ENCODE measurements at regions not wholly inside any gene's neighbourhood (a gene's known extent, or its start where the extent isn't known, plus 50 kb on each side); places are given as distances from the start of the nearest gene placed in this dataset.
A peak's percentile ranks its signal among the peaks of the same experiment; 100 is the strongest.
"Not testable (repeated sequence)": the region's sequence is repeated elsewhere in the genome, so short reads cannot be mapped to it uniquely, and the experiment has no call there.

GRCh38 chr14:43735932-43736331 lies 771.2 kb downstream of the FSCB start (continued):
- TF ChIP-seq JUNB (IDR thresholded peaks at IDR 0.05; ENCODE audit: unreplicated experiment) (no peak), STAT1 (IDR thresholded peaks at IDR 0.05; ENCODE audit: unreplicated experiment) (no peak), EZH2phosphoT487 (IDR thresholded peaks at IDR 0.05; ENCODE audit: unreplicated experiment) (no peak)

- no peak overlapping the region for H3K27ac ChIP-seq (ENCODE audit: low read depth)
- no peak; the same call in 2 of the 3 replicates for ATAC-seq
These were observed 777.9 kb downstream of the FSCB start for GRCh38 chr14:43729143-43729542.

GRCh38 chr14:43706900-43707299 lies 800.2 kb downstream of the FSCB start:
- ATAC-seq, result no peak
- H3K27me3 Mint-ChIP-seq (ENCODE audit: insufficient read depth, low read depth, poor library complexity), result no peaks in the 10 kb centered on the region
- no peak overlapping the region for H3K4me3 ChIP-seq
- H3K36me3 ChIP-seq (ENCODE audit: insufficient read depth), result no peaks in the 10 kb centered on the region
- no peaks in the 10 kb centered on the region for H3K79me2 ChIP-seq (replicated peaks; ENCODE audit: insufficient read depth)
- no peaks in the 10 kb centered on the region for H3K27me3 ChIP-seq (ENCODE audit: insufficient read depth)
- H4K20me1 ChIP-seq (replicated peaks; ENCODE audit: insufficient read depth), result no peaks in the 10 kb centered on the region
- H3K4me1 Mint-ChIP-seq, result no peaks in the 10 kb centered on the region
- TF ChIP-seq CREB1 (CRISPR knock-in tag; IDR thresholded peaks at IDR 0.05; ENCODE audit: low read depth) (no peak), JUNB (IDR thresholded peaks at IDR 0.05; ENCODE audit: unreplicated experiment) (no peak), ZNF331 (CRISPR knock-in tag; IDR thresholded peaks at IDR 0.05; ENCODE audit: low read depth) (no peak)
- H3K4me2 ChIP-seq, result no peak overlapping the region
- no peak overlapping the region; the same call in 1 of the 2 replicates for H3K27ac Mint-ChIP-seq
- DNase-seq (ENCODE audit: low spot score), result no peak
- H3K9me2 ChIP-seq (ENCODE audit: insufficient read depth), result no peaks in the 10 kb centered on the region
- H3K4me3 Mint-ChIP-seq, result no peak overlapping the region
- H3K36me3 Mint-ChIP-seq (ENCODE audit: low read depth), result no peaks in the 10 kb centered on the region
- H3K27ac ChIP-seq (ENCODE audit: low read depth), result no peak overlapping the region
- H3K9me3 Mint-ChIP-seq, result no peaks in the 10 kb centered on the region; the same call in 2 of the 3 replicates
- no peaks in the 10 kb centered on the region for H3K4me1 ChIP-seq (ENCODE audit: insufficient read depth)
- no peaks in the 10 kb centered on the region for H3F3A ChIP-seq (replicated peaks; ENCODE audit: low read depth)
- H2AFZ ChIP-seq, result peak overlapping the region; percentile 1; the same call in 1 of the 2 replicates

More at GRCh38 chr14:43729143-43729542, 777.9 kb downstream of the FSCB start:
- Histone ChIP-seq H3K9me2 (ENCODE audit: insufficient read depth) (no peaks in the 10 kb centered on the region), H3K4me2 (no peak overlapping the region), H3K4me3 (no peak overlapping the region), H3K4me1 (ENCODE audit: insufficient read depth) (no peaks in the 10 kb centered on the region; the same call in 1 of the 2 replicates), H3F3A (replicated peaks; ENCODE audit: low read depth) (no peaks in the 10 kb centered on the region), H3K36me3 (ENCODE audit: insufficient read depth) (no peaks in the 10 kb centered on the region), H2AFZ (peak overlapping the region; percentile 33; the same call in 1 of the 2 replicates), H4K20me1 (replicated peaks; ENCODE audit: insufficient read depth) (no peaks in the 10 kb centered on the region), H3K27me3 (ENCODE audit: insufficient read depth) (no peaks in the 10 kb centered on the region), H3K79me2 (replicated peaks; ENCODE audit: insufficient read depth) (no peaks in the 10 kb centered on the region)
- no peaks in the 10 kb centered on the region for H3K36me3 Mint-ChIP-seq (ENCODE audit: low read depth)
- no peaks in the 10 kb centered on the region for H3K9me3 Mint-ChIP-seq
- no peak for DNase-seq (ENCODE audit: low spot score)
- TF ChIP-seq JUNB (IDR thresholded peaks at IDR 0.05; ENCODE audit: unreplicated experiment) (no peak), CREB1 (CRISPR knock-in tag; IDR thresholded peaks at IDR 0.05; ENCODE audit: low read depth) (no peak), STAT1 (IDR thresholded peaks at IDR 0.05; ENCODE audit: unreplicated experiment) (no peak), NANOG (IDR thresholded peaks at IDR 0.05; ENCODE audit: borderline replicate concordance) (no peak), EZH2phosphoT487 (IDR thresholded peaks at IDR 0.05; ENCODE audit: unreplicated experiment) (no peak), POLR2AphosphoS5 (IDR thresholded peaks at IDR 0.05; ENCODE audit: low read depth) (no peak)
- peaks cover 2% of the 10 kb centered on the region for H3K27me3 Mint-ChIP-seq (ENCODE audit: insufficient read depth, low read depth, poor library complexity)
- no peak overlapping the region for H3K4me3 Mint-ChIP-seq
- no peaks in the 10 kb centered on the region for H3K4me1 Mint-ChIP-seq
- no peak overlapping the region for H3K27ac Mint-ChIP-seq

- not testable (repeated sequence) for H3K4me1 Mint-ChIP-seq; H3K27ac Mint-ChIP-seq; H3K4me3 Mint-ChIP-seq; H3F3A ChIP-seq (replicated peaks; ENCODE audit: low read depth); H4K20me1 ChIP-seq (replicated peaks; ENCODE audit: insufficient read depth); H3K27ac ChIP-seq (ENCODE audit: low read depth); DNase-seq (ENCODE audit: low spot score); ATAC-seq; H3K9me2 ChIP-seq (ENCODE audit: insufficient read depth); H3K9me3 Mint-ChIP-seq; H3K27me3 Mint-ChIP-seq (ENCODE audit: insufficient read depth, low read depth, poor library complexity); H3K79me2 ChIP-seq (replicated peaks; ENCODE audit: insufficient read depth); H3K27me3 ChIP-seq (ENCODE audit: insufficient read depth); H3K36me3 Mint-ChIP-seq (ENCODE audit: low read depth); H3K36me3 ChIP-seq (ENCODE audit: insufficient read depth); H3K4me1 ChIP-seq (ENCODE audit: insufficient read depth)
- peak overlapping the region; percentile 43; the same call in 1 of the 2 replicates for H3K4me2 ChIP-seq
- peak overlapping the region; percentile 37; the same call in 1 of the 2 replicates for H3K4me3 ChIP-seq
- H2AFZ ChIP-seq, result 0 out of 2 replicates have a peak overlapping the region, but pooled peaks have one; percentile 56
These were observed 808.4 kb downstream of the FSCB start for GRCh38 chr14:43698561-43699284.

All from GM23338 (cell line).